ENCODE measurements at regions not wholly inside any gene's neighbourhood (a gene's known extent, or its start where the extent isn't known, plus 50 kb on each side); places are given as distances from the start of the nearest gene placed in this dataset.

DNA sequence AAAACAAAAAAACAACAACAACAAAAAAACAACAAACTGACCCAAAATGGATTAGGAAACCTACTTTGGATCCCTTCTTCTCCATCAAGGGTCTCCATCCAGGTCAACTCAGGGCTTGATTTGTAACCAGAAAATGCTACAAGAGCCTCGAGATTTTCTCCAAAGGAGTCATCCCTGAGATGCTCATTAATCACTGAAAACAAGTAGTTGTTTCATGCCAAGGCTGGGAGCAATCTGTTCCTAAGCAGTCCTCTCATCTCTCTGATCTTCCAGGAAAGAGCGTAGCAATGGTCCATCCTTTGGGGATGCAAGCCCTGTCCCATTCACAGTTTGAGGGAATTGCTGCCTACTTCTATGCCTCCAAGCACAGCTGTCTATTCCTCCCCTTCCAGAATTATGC, 203.0 kb upstream of the MAP3K1 start:
- Histone ChIP-seq H3K36me3 (ENCODE audit: insufficient read depth, low read length, poor library complexity, severe bottlenecking) (no peaks in the 10 kb centered on the region), H3K27me3 (replicated peaks; ENCODE audit: insufficient read depth, low read depth, low read length, poor library complexity) (no peaks in the 10 kb centered on the region), H3K27ac (ENCODE audit: low read depth, low read length, poor library complexity, severe bottlenecking) (no peak overlapping the region), H3K9me3 (ENCODE audit: low read depth, low read length, poor library complexity, severe bottlenecking) (peaks cover 6% of the 10 kb centered on the region), H3K4me3 (ENCODE audit: low read depth, low read length, poor library complexity, severe bottlenecking) (no peak overlapping the region), H3K4me1 (ENCODE audit: insufficient read depth, low read length, poor library complexity, severe bottlenecking) (no peaks in the 10 kb centered on the region)
- no peak for DNase-seq (ENCODE audit: low spot score)
- no peak for TF ChIP-seq EZH2 (IDR thresholded peaks at IDR 0.05; ENCODE audit: borderline replicate concordance, low read depth, low read length, poor library complexity, severe bottlenecking)
- TF ChIP-seq CTCF (conservative IDR thresholded peaks at IDR 0.05; ENCODE audit: low read depth, low read length) = no peak
- ChIA-PET POLR2A (ENCODE audit: low non-redundant PET) (no interaction called here), CTCF (no interaction called here)
- BruUV-seq (replicated peaks) = no TSS peak
- intact Hi-C loops (cut with micrococcal nuclease; ENCODE audit: unreplicated experiment) = no loop called here

- Histone ChIP-seq H3K4me1 (ENCODE audit: insufficient read depth, low read length, poor library complexity, severe bottlenecking) (no peaks in the 10 kb centered on the region), H3K27ac (ENCODE audit: low read depth, low read length, poor library complexity, severe bottlenecking) (no peak overlapping the region), H3K4me3 (ENCODE audit: low read depth, low read length, poor library complexity, severe bottlenecking) (no peak overlapping the region), H3K36me3 (ENCODE audit: insufficient read depth, low read length, poor library complexity, severe bottlenecking) (no peaks in the 10 kb centered on the region), H3K9me3 (ENCODE audit: low read depth, low read length, poor library complexity, severe bottlenecking) (peaks cover 6% of the 10 kb centered on the region), H3K27me3 (replicated peaks; ENCODE audit: insufficient read depth, low read depth, low read length, poor library complexity) (no peaks in the 10 kb centered on the region)
- no peak for DNase-seq (ENCODE audit: low spot score)
- intact Hi-C loops (cut with micrococcal nuclease; ENCODE audit: unreplicated experiment) = no loop called here
- POLR2A ChIA-PET (ENCODE audit: low non-redundant PET) = no interaction called here
- BruUV-seq (replicated peaks) = no TSS peak
- CTCF ChIA-PET = no interaction called here
- no peak for TF ChIP-seq CTCF (conservative IDR thresholded peaks at IDR 0.05; ENCODE audit: low read depth, low read length)
- TF ChIP-seq EZH2 (IDR thresholded peaks at IDR 0.05; ENCODE audit: borderline replicate concordance, low read depth, low read length, poor library complexity, severe bottlenecking) = no peak
Measured at GRCh38 chr5:56610093-56610698, 205.2 kb upstream of the MAP3K1 start.

DNA sequence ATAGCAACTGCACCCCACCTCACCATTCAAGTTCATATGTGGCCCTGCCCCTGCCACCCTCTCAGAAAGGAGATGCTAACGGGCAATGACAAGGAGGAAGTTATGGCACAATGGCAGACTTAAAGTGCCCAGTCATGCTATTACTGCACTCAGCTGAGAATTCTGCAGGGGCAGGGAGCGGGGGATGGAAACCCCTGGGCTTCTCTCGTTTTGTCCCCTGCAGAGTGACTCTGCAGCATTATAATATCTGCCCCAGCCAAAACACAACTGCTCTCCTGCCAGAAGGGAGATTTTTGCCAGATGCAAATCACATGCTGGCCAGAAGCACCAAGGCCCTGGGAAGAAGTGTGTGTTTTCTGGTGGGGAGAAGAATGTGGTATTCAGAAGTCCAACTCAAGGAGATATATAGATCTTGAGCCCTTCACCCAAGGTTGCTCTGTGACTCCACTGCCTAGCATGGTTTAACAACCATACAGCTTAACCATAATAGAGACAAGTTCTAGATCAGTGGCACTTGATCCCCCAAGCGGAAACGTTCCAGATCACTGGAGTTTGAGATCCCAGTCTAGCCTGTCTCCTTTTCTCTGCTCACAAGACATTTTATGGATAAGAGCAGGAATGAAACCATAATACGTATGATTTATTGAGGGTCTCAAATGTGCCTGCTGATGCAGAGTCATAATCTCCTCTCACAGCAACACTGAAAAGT, 207.0 kb upstream of the MAP3K1 start:
- H3K4me3 ChIP-seq (ENCODE audit: low read depth, low read length, poor library complexity, severe bottlenecking) = no peak overlapping the region
- intact Hi-C loops (cut with micrococcal nuclease; ENCODE audit: unreplicated experiment) = no loop called here
- no peak for TF ChIP-seq CTCF (conservative IDR thresholded peaks at IDR 0.05; ENCODE audit: low read depth, low read length)
- peaks cover 6% of the 10 kb centered on the region for H3K9me3 ChIP-seq (ENCODE audit: low read depth, low read length, poor library complexity, severe bottlenecking)
- no peaks in the 10 kb centered on the region for H3K4me1 ChIP-seq (ENCODE audit: insufficient read depth, low read length, poor library complexity, severe bottlenecking)
- DNase-seq (ENCODE audit: low spot score) = no peak
- H3K36me3 ChIP-seq (ENCODE audit: insufficient read depth, low read length, poor library complexity, severe bottlenecking) = no peaks in the 10 kb centered on the region
- no peaks in the 10 kb centered on the region for H3K27me3 ChIP-seq (replicated peaks; ENCODE audit: insufficient read depth, low read depth, low read length, poor library complexity)
- no peak overlapping the region for H3K27ac ChIP-seq (ENCODE audit: low read depth, low read length, poor library complexity, severe bottlenecking)
- BruUV-seq (replicated peaks) = no TSS peak
- ChIA-PET POLR2A (ENCODE audit: low non-redundant PET) (no interaction called here), CTCF (no interaction called here)
